GM10248 (cell line): ENCODE measurements at regions not wholly inside any gene's neighbourhood (a gene's known extent, or its start where the extent isn't known, plus 50 kb on each side); places are given as distances from the start of the nearest gene placed in this dataset.

ENCODE experiments used
- CTCF ChIA-PET: fragments of 300-600 bp; sonication (Branson Sonifier 250); formaldehyde crosslinking; extraction: SDS; loops from one replicate; lab custom pipeline; 2021; ENCODE audit warnings: antibody characterized with exemption; lab: Yijun Ruan, JAX
- POLR2A ChIA-PET: fragments of 350-650 bp; sonication (Branson Sonifier 250); formaldehyde crosslinking; extraction: SDS; loops from one replicate; lab custom pipeline; 2020; ENCODE audit warnings: antibody characterized with exemption; lab: Yijun Ruan, JAX
- DNase-seq: peaks from one replicate; pipeline ENCODE4 v3.0.0; 2012; ENCODE audit errors: extremely low spot score
- TF ChIP-seq, protein P1 (sequence below): IDR thresholded peaks from 2 replicates; pipeline ENCODE4 v1.5.1; 2012; ENCODE audit warnings: mild to moderate bottlenecking, low read depth; ENCODE audit errors: extremely low read depth, missing control alignments, control extremely low read depth

DNA sequence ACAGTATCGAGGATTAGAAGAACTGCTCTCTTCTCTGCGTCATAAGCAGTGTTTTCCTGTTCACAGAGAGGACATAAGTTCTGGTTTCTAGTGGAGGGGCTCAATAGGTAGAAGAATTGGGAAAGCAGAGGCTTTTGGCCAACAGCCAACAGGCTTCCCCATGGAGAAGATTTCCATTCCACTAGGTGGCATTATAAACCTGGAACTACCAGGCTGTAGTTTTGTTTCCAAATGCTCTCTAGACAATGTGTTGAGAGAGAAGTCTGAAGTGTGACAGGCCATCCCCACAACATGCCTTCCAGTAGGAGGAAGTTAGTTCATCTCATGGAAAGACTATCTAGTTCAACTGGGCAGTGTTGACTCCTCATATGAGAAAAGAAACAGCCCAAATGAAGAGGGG is 63.8 kb upstream of the ANXA10 start:
- ChIA-PET CTCF (no interaction called here), POLR2A (no interaction called here)
- TF ChIP-seq, protein P1, sequence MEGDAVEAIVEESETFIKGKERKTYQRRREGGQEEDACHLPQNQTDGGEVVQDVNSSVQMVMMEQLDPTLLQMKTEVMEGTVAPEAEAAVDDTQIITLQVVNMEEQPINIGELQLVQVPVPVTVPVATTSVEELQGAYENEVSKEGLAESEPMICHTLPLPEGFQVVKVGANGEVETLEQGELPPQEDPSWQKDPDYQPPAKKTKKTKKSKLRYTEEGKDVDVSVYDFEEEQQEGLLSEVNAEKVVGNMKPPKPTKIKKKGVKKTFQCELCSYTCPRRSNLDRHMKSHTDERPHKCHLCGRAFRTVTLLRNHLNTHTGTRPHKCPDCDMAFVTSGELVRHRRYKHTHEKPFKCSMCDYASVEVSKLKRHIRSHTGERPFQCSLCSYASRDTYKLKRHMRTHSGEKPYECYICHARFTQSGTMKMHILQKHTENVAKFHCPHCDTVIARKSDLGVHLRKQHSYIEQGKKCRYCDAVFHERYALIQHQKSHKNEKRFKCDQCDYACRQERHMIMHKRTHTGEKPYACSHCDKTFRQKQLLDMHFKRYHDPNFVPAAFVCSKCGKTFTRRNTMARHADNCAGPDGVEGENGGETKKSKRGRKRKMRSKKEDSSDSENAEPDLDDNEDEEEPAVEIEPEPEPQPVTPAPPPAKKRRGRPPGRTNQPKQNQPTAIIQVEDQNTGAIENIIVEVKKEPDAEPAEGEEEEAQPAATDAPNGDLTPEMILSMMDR = no peak
- DNase-seq = no peak

DNA sequence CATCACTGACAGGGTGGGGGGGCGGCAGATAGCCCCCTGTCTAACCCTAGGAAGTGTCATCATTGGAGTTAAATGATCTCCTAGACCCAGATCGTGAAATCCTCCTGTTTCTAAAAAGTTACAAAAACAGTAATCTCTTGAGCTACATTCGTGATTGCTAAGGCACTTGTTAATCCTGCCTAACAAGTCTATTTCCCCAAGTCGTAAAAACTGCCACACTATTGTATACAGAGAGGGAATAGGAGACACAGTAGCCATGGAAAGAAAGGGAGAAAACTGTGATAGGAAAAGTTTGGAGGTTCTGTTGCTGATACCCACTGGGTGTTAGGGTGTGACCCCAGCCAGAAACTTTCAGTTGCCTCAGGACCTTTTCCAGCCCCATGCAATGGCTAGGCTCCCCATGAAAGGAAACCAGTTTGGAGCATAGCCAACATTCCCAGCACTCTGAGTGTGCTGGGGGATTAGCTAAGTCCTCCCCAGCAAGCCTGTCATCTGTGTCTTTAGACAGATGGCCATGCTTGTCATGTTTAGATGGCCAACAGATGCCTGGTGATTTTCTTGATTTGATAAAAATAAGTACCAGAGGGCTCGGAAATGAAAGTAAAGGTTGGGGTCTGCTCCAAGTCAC is 63.3 kb upstream of the ANXA10 start:
- no peak for DNase-seq
- CTCF ChIA-PET = no interaction called here
- TF ChIP-seq, protein P1 = no peak
- POLR2A ChIA-PET = no interaction called here

DNA sequence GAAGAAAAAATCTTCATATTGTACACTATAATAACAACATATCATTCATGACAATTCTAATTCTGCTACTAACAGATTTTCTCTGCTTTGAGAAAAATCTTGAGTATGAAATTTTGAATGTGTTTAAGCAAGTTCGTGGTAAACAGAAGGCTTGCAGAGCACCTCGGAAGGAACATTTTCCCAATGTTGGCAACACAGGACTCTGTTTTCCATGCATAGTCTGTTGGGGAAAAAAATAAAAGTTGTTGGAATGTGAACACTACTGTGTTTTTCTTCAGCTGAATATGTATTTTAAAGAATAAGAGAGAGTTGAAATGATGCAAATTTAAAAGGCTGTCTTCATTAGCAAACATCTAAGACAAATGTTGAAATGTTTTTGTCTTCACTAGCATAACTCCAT is 54.7 kb upstream of the ANXA10 start:
- TF ChIP-seq, protein P1 = no peak
- ChIA-PET CTCF (no interaction called here), POLR2A (no interaction called here)
- no peak for DNase-seq

DNA sequence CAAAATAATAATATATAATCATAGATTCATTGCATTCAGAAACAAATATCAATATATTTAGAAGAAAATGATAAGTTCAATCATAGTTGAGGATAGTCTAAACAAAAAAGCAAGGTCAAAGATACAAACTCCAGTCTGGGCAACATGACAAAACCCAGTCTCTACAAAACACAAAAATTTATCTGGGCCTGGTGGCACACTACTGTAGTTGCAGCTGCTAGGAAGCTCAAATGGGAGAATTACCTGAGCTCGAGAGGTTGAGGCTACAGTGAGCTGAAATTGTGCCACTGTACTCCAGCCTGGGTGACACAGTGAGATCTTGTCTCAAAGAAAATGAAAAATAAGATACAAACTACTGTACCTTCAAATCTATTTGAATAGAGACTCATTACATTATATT is 52.7 kb upstream of the ANXA10 start:
- CTCF ChIA-PET = no interaction called here
- POLR2A ChIA-PET = no interaction called here
- TF ChIP-seq, protein P1 = no peak
- no peak for DNase-seq
